ENCODE measurements at regions not wholly inside any gene's neighbourhood (a gene's known extent, or its start where the extent isn't known, plus 50 kb on each side); places are given as distances from the start of the nearest gene placed in this dataset.
A peak's percentile ranks its signal among the peaks of the same experiment; 100 is the strongest.

- Histone ChIP-seq H3K27ac (no peak overlapping the region), H3K4me1 (no peaks in the 10 kb centered on the region), H3K36me3 (no peaks in the 10 kb centered on the region), H3K9me3 (no peaks in the 10 kb centered on the region), H3K27me3 (no peaks in the 10 kb centered on the region), H3K4me3 (no peak overlapping the region)
- TF ChIP-seq CTCF (IDR thresholded peaks at IDR 0.05) (no peak), POLR2A (IDR thresholded peaks at IDR 0.05) (no peak)
- intact Hi-C loops (cut with DNase I; ENCODE audit: low total_unique reads), result no loop called here
- DNase-seq, result no peak
Measured at GRCh38 chr9:119986713-119987112, 593.3 kb downstream of the CDK5RAP2 start.

- Histone ChIP-seq H3K4me3 (no peak overlapping the region), H3K36me3 (no peaks in the 10 kb centered on the region), H3K27me3 (no peaks in the 10 kb centered on the region), H3K27ac (no peak overlapping the region), H3K9me3 (no peaks in the 10 kb centered on the region), H3K4me1 (no peaks in the 10 kb centered on the region)
- TF ChIP-seq POLR2A (IDR thresholded peaks at IDR 0.05) (no peak), CTCF (IDR thresholded peaks at IDR 0.05) (no peak)
- intact Hi-C loops (cut with DNase I; ENCODE audit: low total_unique reads), result no loop called here
- DNase-seq, result no peak
Measured at GRCh38 chr9:119986205-119986604, 593.8 kb downstream of the CDK5RAP2 start.

GRCh38 chr9:119974026-119974425 lies 604.8 kb upstream of the BRINP1 start:
- H3K36me3 ChIP-seq, result no peaks in the 10 kb centered on the region
- H3K27me3 ChIP-seq, result no peaks in the 10 kb centered on the region
- H3K9me3 ChIP-seq, result no peaks in the 10 kb centered on the region
- TF ChIP-seq CTCF (IDR thresholded peaks at IDR 0.05) (no peak), POLR2A (IDR thresholded peaks at IDR 0.05) (no peak)
- no peaks in the 10 kb centered on the region for H3K4me1 ChIP-seq
- H3K27ac ChIP-seq, result no peak overlapping the region
- no peak for DNase-seq
- intact Hi-C loops (cut with DNase I; ENCODE audit: low total_unique reads), result no loop called here
- H3K4me3 ChIP-seq, result no peak overlapping the region

GRCh38 chr9:119968836-119969707 lies 599.8 kb upstream of the BRINP1 start:
- Histone ChIP-seq H3K36me3 (no peaks in the 10 kb centered on the region), H3K4me1 (no peaks in the 10 kb centered on the region), H3K4me3 (no peak overlapping the region), H3K9me3 (no peaks in the 10 kb centered on the region), H3K27ac (no peak overlapping the region), H3K27me3 (no peaks in the 10 kb centered on the region)
- intact Hi-C loops (cut with DNase I; ENCODE audit: low total_unique reads), result no loop called here
- peak; percentile 33 to 74 (median 66) for TF ChIP-seq CTCF (IDR thresholded peaks at IDR 0.05)
- TF ChIP-seq POLR2A (IDR thresholded peaks at IDR 0.05), result no peak
- peak; percentile 22 to 50 for DNase-seq

GRCh38 chr9:119967867-119968535 lies 598.8 kb upstream of the BRINP1 start:
- Histone ChIP-seq H3K27me3 (no peaks in the 10 kb centered on the region), H3K36me3 (no peaks in the 10 kb centered on the region), H3K9me3 (no peaks in the 10 kb centered on the region), H3K4me1 (no peaks in the 10 kb centered on the region), H3K4me3 (no peak overlapping the region), H3K27ac (no peak overlapping the region)
- no peak for TF ChIP-seq CTCF (IDR thresholded peaks at IDR 0.05)
- no peak for TF ChIP-seq POLR2A (IDR thresholded peaks at IDR 0.05)
- DNase-seq, result no peak
- intact Hi-C loops (cut with DNase I; ENCODE audit: low total_unique reads), result no loop called here

All from uterus (tissue), 3 donors.